ENCODE measurements at regions not wholly inside any gene's neighbourhood (a gene's known extent, or its start where the extent isn't known, plus 50 kb on each side); places are given as distances from the start of the nearest gene placed in this dataset.
A peak's percentile ranks its signal among the peaks of the same experiment; 100 is the strongest.

DNA sequence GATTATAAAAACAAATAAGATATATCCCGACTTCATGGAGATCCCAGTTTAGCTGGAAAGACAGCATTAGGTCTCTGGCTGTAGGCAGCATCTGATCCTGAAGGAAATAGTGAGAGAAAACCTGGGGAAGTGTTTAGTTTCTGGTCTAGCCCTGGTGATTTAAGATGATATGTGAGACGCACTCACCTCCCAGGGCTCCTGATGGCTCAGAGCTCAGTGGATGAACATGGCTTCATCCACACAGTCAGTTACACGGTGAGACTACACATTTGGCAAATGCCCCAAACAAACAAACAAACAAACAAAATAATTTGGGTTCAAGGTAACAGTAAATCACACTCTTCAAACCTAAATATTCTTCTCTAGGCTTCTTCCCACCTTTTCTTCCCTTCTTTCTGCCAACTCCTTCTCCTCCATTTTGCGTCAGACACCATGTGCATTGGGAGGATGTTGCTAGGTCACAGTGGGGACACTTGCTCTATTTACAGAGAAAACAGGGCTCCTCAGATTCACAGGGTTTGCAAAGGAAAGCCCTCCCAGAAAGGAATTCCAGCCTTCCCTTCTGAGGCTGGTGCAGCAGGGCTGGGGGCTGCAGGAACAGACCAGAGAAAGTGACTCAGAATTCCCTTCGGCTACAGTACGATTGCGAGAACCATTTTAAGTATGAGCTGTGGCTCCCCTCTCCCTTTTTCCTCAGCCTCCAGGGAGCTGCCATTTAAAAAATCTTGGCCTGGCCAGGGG is 59.6 kb upstream of the SALL4 start:
- H3K27ac Mint-ChIP-seq, result peak overlapping the region in 2 of 3 experiments; percentile 2 to 67
- no peaks in the 10 kb centered on the region for H3K9me3 Mint-ChIP-seq
- H3K4me1 Mint-ChIP-seq, result peaks cover 6% of the 10 kb centered on the region
- H3K36me3 Mint-ChIP-seq (ENCODE audit: low read depth), result no peaks in the 10 kb centered on the region
- H3K27me3 Mint-ChIP-seq (ENCODE audit: low read depth), result peaks cover 7% of the 10 kb centered on the region
- TF ChIP-seq, protein P1, sequence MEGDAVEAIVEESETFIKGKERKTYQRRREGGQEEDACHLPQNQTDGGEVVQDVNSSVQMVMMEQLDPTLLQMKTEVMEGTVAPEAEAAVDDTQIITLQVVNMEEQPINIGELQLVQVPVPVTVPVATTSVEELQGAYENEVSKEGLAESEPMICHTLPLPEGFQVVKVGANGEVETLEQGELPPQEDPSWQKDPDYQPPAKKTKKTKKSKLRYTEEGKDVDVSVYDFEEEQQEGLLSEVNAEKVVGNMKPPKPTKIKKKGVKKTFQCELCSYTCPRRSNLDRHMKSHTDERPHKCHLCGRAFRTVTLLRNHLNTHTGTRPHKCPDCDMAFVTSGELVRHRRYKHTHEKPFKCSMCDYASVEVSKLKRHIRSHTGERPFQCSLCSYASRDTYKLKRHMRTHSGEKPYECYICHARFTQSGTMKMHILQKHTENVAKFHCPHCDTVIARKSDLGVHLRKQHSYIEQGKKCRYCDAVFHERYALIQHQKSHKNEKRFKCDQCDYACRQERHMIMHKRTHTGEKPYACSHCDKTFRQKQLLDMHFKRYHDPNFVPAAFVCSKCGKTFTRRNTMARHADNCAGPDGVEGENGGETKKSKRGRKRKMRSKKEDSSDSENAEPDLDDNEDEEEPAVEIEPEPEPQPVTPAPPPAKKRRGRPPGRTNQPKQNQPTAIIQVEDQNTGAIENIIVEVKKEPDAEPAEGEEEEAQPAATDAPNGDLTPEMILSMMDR (IDR thresholded peaks at IDR 0.05; ENCODE audit: unreplicated experiment in 3 of 3), result no peak
- peak overlapping the region in 1 of 3 experiments; percentile 39 for H3K4me3 Mint-ChIP-seq

DNA sequence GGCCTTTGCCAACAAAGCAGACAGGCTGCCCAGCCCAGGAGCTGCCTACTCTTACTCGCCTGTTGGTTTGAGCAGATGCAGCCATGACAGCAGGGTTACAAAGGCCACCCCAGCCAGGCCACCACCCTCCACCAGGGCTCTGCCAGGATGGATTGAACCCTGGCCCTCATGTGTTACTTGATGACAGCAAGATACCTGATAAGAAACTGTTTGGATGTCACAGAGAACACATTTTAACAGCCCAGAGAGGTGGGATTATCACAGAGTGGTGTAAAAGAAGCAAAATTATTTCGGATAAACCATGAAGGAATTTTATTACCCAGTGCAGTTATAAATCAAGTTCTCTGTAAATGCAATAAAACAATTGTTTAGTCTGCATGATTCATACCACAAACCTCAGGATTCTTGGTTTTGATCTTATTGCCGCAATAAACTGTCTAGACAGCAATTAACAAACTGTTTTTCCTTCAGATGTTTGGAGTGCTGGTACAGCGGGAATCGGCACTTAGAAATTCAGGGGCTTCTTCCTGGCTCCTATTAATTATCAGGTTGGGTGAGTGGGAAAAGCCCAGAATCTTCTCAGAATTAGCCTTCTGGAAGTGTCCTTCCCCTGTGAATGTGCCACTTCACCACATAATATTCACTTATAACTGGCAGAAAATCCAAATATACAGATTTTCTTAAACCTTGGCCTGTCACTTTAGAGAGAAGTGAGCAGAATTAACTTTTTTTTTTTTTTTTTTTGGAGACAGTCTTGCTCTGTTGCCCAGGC is 58.0 kb upstream of the SALL4 start:
- peak overlapping the region in 1 of 3 experiments; percentile 44 for H3K27ac Mint-ChIP-seq
- no peaks in the 10 kb centered on the region for H3K36me3 Mint-ChIP-seq (ENCODE audit: low read depth)
- H3K9me3 Mint-ChIP-seq, result no peaks in the 10 kb centered on the region
- peaks cover 6% of the 10 kb centered on the region for H3K4me1 Mint-ChIP-seq
- TF ChIP-seq, protein P1 (IDR thresholded peaks at IDR 0.05; ENCODE audit: unreplicated experiment in 3 of 3), result no peak
- H3K27me3 Mint-ChIP-seq (ENCODE audit: low read depth), result peaks cover 7% of the 10 kb centered on the region
- no peak overlapping the region for H3K4me3 Mint-ChIP-seq

DNA sequence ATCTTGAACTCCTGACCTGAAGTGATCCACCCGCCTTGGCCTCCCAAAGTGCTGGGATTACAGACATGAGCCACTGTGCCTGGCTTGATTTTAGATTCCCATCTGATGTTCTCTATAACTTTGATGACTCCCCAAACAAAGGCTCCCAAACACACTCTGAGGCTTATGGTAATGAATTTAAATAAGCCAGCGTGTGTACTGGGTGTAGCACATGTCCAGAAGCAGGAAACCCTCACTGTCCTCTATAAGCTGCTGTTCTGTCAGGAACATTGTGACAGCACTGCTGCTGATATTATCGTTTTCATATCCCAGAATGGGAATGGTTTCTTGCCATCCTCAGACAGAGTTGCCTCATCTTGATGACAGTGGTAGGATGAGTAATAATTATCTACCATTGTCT is 54.1 kb upstream of the SALL4 start:
- H3K9me3 Mint-ChIP-seq, result no peaks in the 10 kb centered on the region
- no peaks in the 10 kb centered on the region for H3K4me1 Mint-ChIP-seq
- no peak overlapping the region for H3K27ac Mint-ChIP-seq
- no peaks in the 10 kb centered on the region for H3K36me3 Mint-ChIP-seq (ENCODE audit: low read depth)
- H3K4me3 Mint-ChIP-seq, result no peak overlapping the region
- TF ChIP-seq, protein P1 (IDR thresholded peaks at IDR 0.05; ENCODE audit: unreplicated experiment in 3 of 3), result no peak
- no peaks in the 10 kb centered on the region for H3K27me3 Mint-ChIP-seq (ENCODE audit: low read depth)

DNA sequence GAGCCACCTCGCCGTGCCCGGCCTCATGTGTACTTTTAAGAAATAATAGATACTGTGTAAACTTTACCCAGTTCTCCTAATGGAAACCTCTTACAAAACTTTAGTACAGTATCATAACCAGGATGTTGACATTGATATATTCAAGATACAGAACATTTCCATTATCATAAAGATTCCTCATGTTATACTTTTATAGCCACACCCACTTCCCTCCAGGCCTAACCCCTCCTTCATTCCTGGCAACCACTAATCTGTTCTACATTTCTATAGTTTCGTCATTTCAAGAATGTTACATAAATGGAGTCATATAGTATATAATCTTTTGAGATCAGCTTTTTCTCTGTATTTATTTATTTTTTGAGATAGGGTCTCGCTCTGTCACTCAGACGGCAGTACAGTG is 52.6 kb upstream of the SALL4 start:
- Mint-ChIP-seq H3K36me3 (ENCODE audit: low read depth) (no peaks in the 10 kb centered on the region), H3K4me3 (no peak overlapping the region), H3K4me1 (no peaks in the 10 kb centered on the region), H3K27ac (no peak overlapping the region), H3K9me3 (no peaks in the 10 kb centered on the region), H3K27me3 (ENCODE audit: low read depth) (no peaks in the 10 kb centered on the region)
- TF ChIP-seq, protein P1 (IDR thresholded peaks at IDR 0.05; ENCODE audit: unreplicated experiment in 3 of 3), result no peak

All from nephron (organoid).